A204.1 (cell line): ENCODE measurements at regions not wholly inside any gene's neighbourhood (a gene's known extent, or its start where the extent isn't known, plus 50 kb on each side); places are given as distances from the start of the nearest gene placed in this dataset.

Experiments used
- FAIRE-seq: peaks from 2 replicates; lab custom pipeline; 2012; peaks lifted over from hg19 to GRCh38; lab: Jason Lieb, UNC

GRCh38 chr13:106660746-106661625 is 93.0 kb upstream of the ARGLU1 start:
- FAIRE-seq, result no peak

GRCh38 chr13:106657104-106657503 is 89.2 kb upstream of the ARGLU1 start:
- FAIRE-seq, result no peak

- FAIRE-seq, result no peak
Observed at GRCh38 chr13:106656186-106656585, 88.2 kb upstream of the ARGLU1 start.

GRCh38 chr13:106651442-106651841 is 83.5 kb upstream of the ARGLU1 start:
- FAIRE-seq, result no peak

- FAIRE-seq, result no peak
Observed at GRCh38 chr13:106650690-106651205, 82.8 kb upstream of the ARGLU1 start.

- FAIRE-seq, result no peak
Observed at GRCh38 chr13:106649495-106649894, 81.6 kb upstream of the ARGLU1 start.

GRCh38 chr13:106640515-106640914 is 72.6 kb upstream of the ARGLU1 start:
- no peak for FAIRE-seq

- FAIRE-seq, result no peak
Observed at GRCh38 chr13:106637519-106637918, 69.6 kb upstream of the ARGLU1 start.

GRCh38 chr13:106636492-106636891 is 68.6 kb upstream of the ARGLU1 start:
- no peak for FAIRE-seq

GRCh38 chr13:106635616-106636015 is 67.7 kb upstream of the ARGLU1 start:
- no peak for FAIRE-seq

GRCh38 chr13:106633321-106633720 is 65.4 kb upstream of the ARGLU1 start:
- FAIRE-seq, result no peak

- FAIRE-seq, result no peak
Observed at GRCh38 chr13:106630650-106631049, 62.7 kb upstream of the ARGLU1 start.

- no peak for FAIRE-seq
Observed at GRCh38 chr13:106630162-106630561, 62.2 kb upstream of the ARGLU1 start.

GRCh38 chr13:106628936-106629659 is 61.2 kb upstream of the ARGLU1 start:
- FAIRE-seq, result no peak

- no peak for FAIRE-seq
Observed at GRCh38 chr13:106626473-106626872, 58.5 kb upstream of the ARGLU1 start.

GRCh38 chr13:106625578-106625977 is 57.6 kb upstream of the ARGLU1 start:
- no peak for FAIRE-seq

GRCh38 chr13:106623799-106624460 is 56.0 kb upstream of the ARGLU1 start:
- FAIRE-seq, result no peak

- no peak for FAIRE-seq
Observed at GRCh38 chr13:106621833-106622232, 53.9 kb upstream of the ARGLU1 start.

GRCh38 chr13:106619688-106620555 is 52.0 kb upstream of the ARGLU1 start:
- FAIRE-seq, result peak; percentile 89
